ENCODE measurements at regions not wholly inside any gene's neighbourhood (a gene's known extent, or its start where the extent isn't known, plus 50 kb on each side); places are given as distances from the start of the nearest gene placed in this dataset.

DNA sequence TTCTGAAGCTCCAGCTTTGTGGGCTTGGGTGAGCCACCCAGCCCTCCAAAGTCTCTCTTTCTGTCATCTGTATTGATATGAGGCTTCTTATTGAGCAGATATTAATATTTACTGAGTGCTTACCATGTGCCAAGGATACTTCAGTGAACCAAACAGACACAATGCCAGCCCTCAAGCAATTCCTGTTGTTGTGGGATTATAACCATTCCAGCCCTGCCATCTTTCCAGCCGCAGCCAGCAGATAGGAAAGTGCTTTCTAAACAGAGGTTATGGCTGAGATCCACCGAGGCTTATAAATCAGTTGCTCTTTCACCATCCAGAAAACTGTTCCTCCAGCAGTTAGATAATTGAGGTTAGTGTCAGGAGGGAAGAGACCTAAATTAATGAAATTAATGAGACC is 137.7 kb upstream of the ALDH1B1 start (continued):
- TF ChIP-seq, protein P1, sequence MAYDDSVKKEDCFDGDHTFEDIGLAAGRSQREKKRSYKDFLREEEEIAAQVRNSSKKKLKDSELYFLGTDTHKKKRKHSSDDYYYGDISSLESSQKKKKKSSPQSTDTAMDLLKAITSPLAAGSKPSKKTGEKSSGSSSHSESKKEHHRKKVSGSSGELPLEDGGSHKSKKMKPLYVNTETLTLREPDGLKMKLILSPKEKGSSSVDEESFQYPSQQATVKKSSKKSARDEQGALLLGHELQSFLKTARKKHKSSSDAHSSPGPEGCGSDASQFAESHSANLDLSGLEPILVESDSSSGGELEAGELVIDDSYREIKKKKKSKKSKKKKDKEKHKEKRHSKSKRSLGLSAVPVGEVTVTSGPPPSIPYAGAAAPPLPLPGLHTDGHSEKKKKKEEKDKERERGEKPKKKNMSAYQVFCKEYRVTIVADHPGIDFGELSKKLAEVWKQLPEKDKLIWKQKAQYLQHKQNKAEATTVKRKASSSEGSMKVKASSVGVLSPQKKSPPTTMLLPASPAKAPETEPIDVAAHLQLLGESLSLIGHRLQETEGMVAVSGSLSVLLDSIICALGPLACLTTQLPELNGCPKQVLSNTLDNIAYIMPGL (CRISPR knock-in tag; IDR thresholded peaks at IDR 0.05), result no peak

GRCh38 chr9:38254151-38254550 is 138.4 kb upstream of the ALDH1B1 start:
- H3K4me1 Mint-ChIP-seq, result no peaks in the 10 kb centered on the region

More at GRCh38 chr9:38254151-38254550, 138.4 kb upstream of the ALDH1B1 start:
- Mint-ChIP-seq H3K27ac (no peak overlapping the region), H3K27me3 (ENCODE audit: low read depth) (peaks cover 30% of the 10 kb centered on the region), H3K36me3 (no peaks in the 10 kb centered on the region), H3K9me3 (no peaks in the 10 kb centered on the region), H3K4me3 (no peak overlapping the region)
- TF ChIP-seq ATF6 (CRISPR knock-in tag; IDR thresholded peaks at IDR 0.05), result no peak
- TF ChIP-seq CDX4 (CRISPR knock-in tag; IDR thresholded peaks at IDR 0.05; ENCODE audit: borderline replicate concordance), result no peak
- TF ChIP-seq, protein P2, sequence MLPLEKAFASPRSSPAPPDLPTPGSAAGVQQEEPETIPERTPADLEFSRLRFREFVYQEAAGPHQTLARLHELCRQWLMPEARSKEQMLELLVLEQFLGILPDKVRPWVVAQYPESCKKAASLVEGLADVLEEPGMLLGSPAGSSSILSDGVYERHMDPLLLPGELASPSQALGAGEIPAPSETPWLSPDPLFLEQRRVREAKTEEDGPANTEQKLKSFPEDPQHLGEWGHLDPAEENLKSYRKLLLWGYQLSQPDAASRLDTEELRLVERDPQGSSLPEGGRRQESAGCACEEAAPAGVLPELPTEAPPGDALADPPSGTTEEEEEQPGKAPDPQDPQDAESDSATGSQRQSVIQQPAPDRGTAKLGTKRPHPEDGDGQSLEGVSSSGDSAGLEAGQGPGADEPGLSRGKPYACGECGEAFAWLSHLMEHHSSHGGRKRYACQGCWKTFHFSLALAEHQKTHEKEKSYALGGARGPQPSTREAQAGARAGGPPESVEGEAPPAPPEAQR (CRISPR knock-in tag; IDR thresholded peaks at IDR 0.05), result no peak
- no peak for TF ChIP-seq ZNF423 (CRISPR knock-in tag; IDR thresholded peaks at IDR 0.05)
- no peak for TF ChIP-seq FOXP4 (CRISPR knock-in tag; IDR thresholded peaks at IDR 0.05)
- no peak for TF ChIP-seq ZNF396 (CRISPR knock-in tag; IDR thresholded peaks at IDR 0.05; ENCODE audit: borderline replicate concordance)
- TF ChIP-seq NR2C2 (CRISPR knock-in tag; IDR thresholded peaks at IDR 0.05), result no peak
- no peak for TF ChIP-seq CREM (CRISPR knock-in tag; IDR thresholded peaks at IDR 0.05)
- TF ChIP-seq ZNF671 (CRISPR knock-in tag; IDR thresholded peaks at IDR 0.05), result no peak
- no peak for TF ChIP-seq NR3C1 (CRISPR knock-in tag; conservative IDR thresholded peaks at IDR 0.05; ENCODE audit: low read depth)
- no peak for TF ChIP-seq ELF4 (CRISPR knock-in tag; IDR thresholded peaks at IDR 0.05; ENCODE audit: low read depth)
- TF ChIP-seq, protein P3, sequence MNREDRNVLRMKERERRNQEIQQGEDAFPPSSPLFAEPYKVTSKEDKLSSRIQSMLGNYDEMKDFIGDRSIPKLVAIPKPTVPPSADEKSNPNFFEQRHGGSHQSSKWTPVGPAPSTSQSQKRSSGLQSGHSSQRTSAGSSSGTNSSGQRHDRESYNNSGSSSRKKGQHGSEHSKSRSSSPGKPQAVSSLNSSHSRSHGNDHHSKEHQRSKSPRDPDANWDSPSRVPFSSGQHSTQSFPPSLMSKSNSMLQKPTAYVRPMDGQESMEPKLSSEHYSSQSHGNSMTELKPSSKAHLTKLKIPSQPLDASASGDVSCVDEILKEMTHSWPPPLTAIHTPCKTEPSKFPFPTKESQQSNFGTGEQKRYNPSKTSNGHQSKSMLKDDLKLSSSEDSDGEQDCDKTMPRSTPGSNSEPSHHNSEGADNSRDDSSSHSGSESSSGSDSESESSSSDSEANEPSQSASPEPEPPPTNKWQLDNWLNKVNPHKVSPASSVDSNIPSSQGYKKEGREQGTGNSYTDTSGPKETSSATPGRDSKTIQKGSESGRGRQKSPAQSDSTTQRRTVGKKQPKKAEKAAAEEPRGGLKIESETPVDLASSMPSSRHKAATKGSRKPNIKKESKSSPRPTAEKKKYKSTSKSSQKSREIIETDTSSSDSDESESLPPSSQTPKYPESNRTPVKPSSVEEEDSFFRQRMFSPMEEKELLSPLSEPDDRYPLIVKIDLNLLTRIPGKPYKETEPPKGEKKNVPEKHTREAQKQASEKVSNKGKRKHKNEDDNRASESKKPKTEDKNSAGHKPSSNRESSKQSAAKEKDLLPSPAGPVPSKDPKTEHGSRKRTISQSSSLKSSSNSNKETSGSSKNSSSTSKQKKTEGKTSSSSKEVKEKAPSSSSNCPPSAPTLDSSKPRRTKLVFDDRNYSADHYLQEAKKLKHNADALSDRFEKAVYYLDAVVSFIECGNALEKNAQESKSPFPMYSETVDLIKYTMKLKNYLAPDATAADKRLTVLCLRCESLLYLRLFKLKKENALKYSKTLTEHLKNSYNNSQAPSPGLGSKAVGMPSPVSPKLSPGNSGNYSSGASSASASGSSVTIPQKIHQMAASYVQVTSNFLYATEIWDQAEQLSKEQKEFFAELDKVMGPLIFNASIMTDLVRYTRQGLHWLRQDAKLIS (CRISPR knock-in tag; IDR thresholded peaks at IDR 0.05; ENCODE audit: borderline replicate concordance), result no peak
- TF ChIP-seq, protein P4, sequence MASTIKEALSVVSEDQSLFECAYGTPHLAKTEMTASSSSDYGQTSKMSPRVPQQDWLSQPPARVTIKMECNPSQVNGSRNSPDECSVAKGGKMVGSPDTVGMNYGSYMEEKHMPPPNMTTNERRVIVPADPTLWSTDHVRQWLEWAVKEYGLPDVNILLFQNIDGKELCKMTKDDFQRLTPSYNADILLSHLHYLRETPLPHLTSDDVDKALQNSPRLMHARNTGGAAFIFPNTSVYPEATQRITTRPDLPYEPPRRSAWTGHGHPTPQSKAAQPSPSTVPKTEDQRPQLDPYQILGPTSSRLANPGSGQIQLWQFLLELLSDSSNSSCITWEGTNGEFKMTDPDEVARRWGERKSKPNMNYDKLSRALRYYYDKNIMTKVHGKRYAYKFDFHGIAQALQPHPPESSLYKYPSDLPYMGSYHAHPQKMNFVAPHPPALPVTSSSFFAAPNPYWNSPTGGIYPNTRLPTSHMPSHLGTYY (CRISPR knock-in tag; IDR thresholded peaks at IDR 0.05), result no peak
- TF ChIP-seq E2F5 (CRISPR knock-in tag; IDR thresholded peaks at IDR 0.05), result no peak
- TF ChIP-seq, protein P5, sequence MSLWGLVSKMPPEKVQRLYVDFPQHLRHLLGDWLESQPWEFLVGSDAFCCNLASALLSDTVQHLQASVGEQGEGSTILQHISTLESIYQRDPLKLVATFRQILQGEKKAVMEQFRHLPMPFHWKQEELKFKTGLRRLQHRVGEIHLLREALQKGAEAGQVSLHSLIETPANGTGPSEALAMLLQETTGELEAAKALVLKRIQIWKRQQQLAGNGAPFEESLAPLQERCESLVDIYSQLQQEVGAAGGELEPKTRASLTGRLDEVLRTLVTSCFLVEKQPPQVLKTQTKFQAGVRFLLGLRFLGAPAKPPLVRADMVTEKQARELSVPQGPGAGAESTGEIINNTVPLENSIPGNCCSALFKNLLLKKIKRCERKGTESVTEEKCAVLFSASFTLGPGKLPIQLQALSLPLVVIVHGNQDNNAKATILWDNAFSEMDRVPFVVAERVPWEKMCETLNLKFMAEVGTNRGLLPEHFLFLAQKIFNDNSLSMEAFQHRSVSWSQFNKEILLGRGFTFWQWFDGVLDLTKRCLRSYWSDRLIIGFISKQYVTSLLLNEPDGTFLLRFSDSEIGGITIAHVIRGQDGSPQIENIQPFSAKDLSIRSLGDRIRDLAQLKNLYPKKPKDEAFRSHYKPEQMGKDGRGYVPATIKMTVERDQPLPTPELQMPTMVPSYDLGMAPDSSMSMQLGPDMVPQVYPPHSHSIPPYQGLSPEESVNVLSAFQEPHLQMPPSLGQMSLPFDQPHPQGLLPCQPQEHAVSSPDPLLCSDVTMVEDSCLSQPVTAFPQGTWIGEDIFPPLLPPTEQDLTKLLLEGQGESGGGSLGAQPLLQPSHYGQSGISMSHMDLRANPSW (CRISPR knock-in tag; conservative IDR thresholded peaks at IDR 0.05; ENCODE audit: low read depth), result no peak
- TF ChIP-seq, protein P6, sequence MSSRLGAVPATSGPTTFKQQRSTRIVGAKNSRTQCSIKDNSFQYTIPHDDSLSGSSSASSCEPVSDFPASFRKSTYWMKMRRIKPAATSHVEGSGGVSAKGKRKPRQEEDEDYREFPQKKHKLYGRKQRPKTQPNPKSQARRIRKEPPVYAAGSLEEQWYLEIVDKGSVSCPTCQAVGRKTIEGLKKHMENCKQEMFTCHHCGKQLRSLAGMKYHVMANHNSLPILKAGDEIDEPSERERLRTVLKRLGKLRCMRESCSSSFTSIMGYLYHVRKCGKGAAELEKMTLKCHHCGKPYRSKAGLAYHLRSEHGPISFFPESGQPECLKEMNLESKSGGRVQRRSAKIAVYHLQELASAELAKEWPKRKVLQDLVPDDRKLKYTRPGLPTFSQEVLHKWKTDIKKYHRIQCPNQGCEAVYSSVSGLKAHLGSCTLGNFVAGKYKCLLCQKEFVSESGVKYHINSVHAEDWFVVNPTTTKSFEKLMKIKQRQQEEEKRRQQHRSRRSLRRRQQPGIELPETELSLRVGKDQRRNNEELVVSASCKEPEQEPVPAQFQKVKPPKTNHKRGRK (CRISPR knock-in tag; IDR thresholded peaks at IDR 0.05; ENCODE audit: borderline replicate concordance), result no peak
- no peak for DNase-seq (ENCODE audit: low spot score)
- ChIA-PET POLR2A (no interaction called here), CTCF (no interaction called here)
- no peak for ATAC-seq

Data from WTC11 (cell line).